ENCODE measurements at regions not wholly inside any gene's neighbourhood (a gene's known extent, or its start where the extent isn't known, plus 50 kb on each side); places are given as distances from the start of the nearest gene placed in this dataset.

- DNase-seq (ENCODE audit: low spot score): no peak
- Mint-ChIP-seq H3K36me3 (ENCODE audit: low read depth, unreplicated experiment) (no peaks in the 10 kb centered on the region), H3K27ac (ENCODE audit: unreplicated experiment) (no peak overlapping the region), H3K4me3 (ENCODE audit: unreplicated experiment) (no peak overlapping the region), H3K4me1 (ENCODE audit: unreplicated experiment) (peaks cover 6% of the 10 kb centered on the region), H3K27me3 (ENCODE audit: unreplicated experiment) (no peaks in the 10 kb centered on the region), H3K9me3 (ENCODE audit: unreplicated experiment) (no peaks in the 10 kb centered on the region)
- no peak for TF ChIP-seq CTCF (IDR thresholded peaks at IDR 0.05; ENCODE audit: unreplicated experiment)
These were observed 274.9 kb upstream of the TGFBR2 start for GRCh38 chr3:30331519-30331918.

GRCh38 chr3:30332196-30333021 lies 274.0 kb upstream of the TGFBR2 start:
- Mint-ChIP-seq H3K36me3 (ENCODE audit: low read depth, unreplicated experiment) (no peaks in the 10 kb centered on the region), H3K9me3 (ENCODE audit: unreplicated experiment) (no peaks in the 10 kb centered on the region), H3K4me3 (ENCODE audit: unreplicated experiment) (no peak overlapping the region), H3K27ac (ENCODE audit: unreplicated experiment) (no peak overlapping the region), H3K27me3 (ENCODE audit: unreplicated experiment) (no peaks in the 10 kb centered on the region), H3K4me1 (ENCODE audit: unreplicated experiment) (peaks cover 6% of the 10 kb centered on the region)
- no peak for TF ChIP-seq CTCF (IDR thresholded peaks at IDR 0.05; ENCODE audit: unreplicated experiment)
- DNase-seq (ENCODE audit: low spot score): no peak

GRCh38 chr3:30333143-30333542 lies 273.3 kb upstream of the TGFBR2 start:
- H3K27ac Mint-ChIP-seq (ENCODE audit: unreplicated experiment): no peak overlapping the region
- H3K4me1 Mint-ChIP-seq (ENCODE audit: unreplicated experiment): peaks cover 6% of the 10 kb centered on the region
- H3K4me3 Mint-ChIP-seq (ENCODE audit: unreplicated experiment): no peak overlapping the region
- no peaks in the 10 kb centered on the region for H3K27me3 Mint-ChIP-seq (ENCODE audit: unreplicated experiment)
- DNase-seq (ENCODE audit: low spot score): no peak
- H3K9me3 Mint-ChIP-seq (ENCODE audit: unreplicated experiment): no peaks in the 10 kb centered on the region
- no peaks in the 10 kb centered on the region for H3K36me3 Mint-ChIP-seq (ENCODE audit: low read depth, unreplicated experiment)
- no peak for TF ChIP-seq CTCF (IDR thresholded peaks at IDR 0.05; ENCODE audit: unreplicated experiment)

GRCh38 chr3:30333903-30334302 lies 272.5 kb upstream of the TGFBR2 start:
- peaks cover 6% of the 10 kb centered on the region for H3K4me1 Mint-ChIP-seq (ENCODE audit: unreplicated experiment)
- H3K27me3 Mint-ChIP-seq (ENCODE audit: unreplicated experiment): no peaks in the 10 kb centered on the region
- H3K36me3 Mint-ChIP-seq (ENCODE audit: low read depth, unreplicated experiment): no peaks in the 10 kb centered on the region
- no peaks in the 10 kb centered on the region for H3K9me3 Mint-ChIP-seq (ENCODE audit: unreplicated experiment)
- no peak for TF ChIP-seq CTCF (IDR thresholded peaks at IDR 0.05; ENCODE audit: unreplicated experiment)
- no peak overlapping the region for H3K4me3 Mint-ChIP-seq (ENCODE audit: unreplicated experiment)
- no peak overlapping the region for H3K27ac Mint-ChIP-seq (ENCODE audit: unreplicated experiment)
- no peak for DNase-seq (ENCODE audit: low spot score)

- DNase-seq (ENCODE audit: low spot score): no peak
- H3K4me3 Mint-ChIP-seq (ENCODE audit: unreplicated experiment): no peak overlapping the region
- peaks cover 11% of the 10 kb centered on the region for H3K4me1 Mint-ChIP-seq (ENCODE audit: unreplicated experiment)
- no peaks in the 10 kb centered on the region for H3K9me3 Mint-ChIP-seq (ENCODE audit: unreplicated experiment)
- no peak overlapping the region for H3K27ac Mint-ChIP-seq (ENCODE audit: unreplicated experiment)
- no peak for TF ChIP-seq CTCF (IDR thresholded peaks at IDR 0.05; ENCODE audit: unreplicated experiment)
- no peaks in the 10 kb centered on the region for H3K36me3 Mint-ChIP-seq (ENCODE audit: low read depth, unreplicated experiment)
- H3K27me3 Mint-ChIP-seq (ENCODE audit: unreplicated experiment): no peaks in the 10 kb centered on the region
These were observed 265.9 kb upstream of the TGFBR2 start for GRCh38 chr3:30340500-30340899.
